ENCODE measurements at regions not wholly inside any gene's neighbourhood (a gene's known extent, or its start where the extent isn't known, plus 50 kb on each side); places are given as distances from the start of the nearest gene placed in this dataset.

DNA sequence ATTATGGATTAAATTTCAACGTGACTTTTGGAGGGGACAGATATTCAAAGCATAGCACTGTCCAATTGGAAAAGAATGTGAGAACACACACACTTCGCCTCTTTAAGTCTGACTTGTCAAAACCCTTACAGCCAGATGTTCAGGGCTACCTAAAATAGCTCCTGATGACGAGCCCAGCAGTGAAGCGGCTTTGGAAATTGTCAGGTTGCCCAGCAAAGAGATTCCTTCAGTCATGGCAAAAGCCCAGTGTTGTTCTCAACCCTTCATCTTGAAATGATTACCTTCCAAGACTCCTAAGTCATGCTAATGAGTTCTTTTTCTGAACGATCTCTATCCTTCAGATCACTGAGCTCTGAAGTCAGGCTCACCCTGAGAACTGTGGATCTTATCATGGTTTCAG is 436.6 kb downstream of the LRATD1 start:
- no peak for TF ChIP-seq FOXP2 (optimal IDR thresholded peaks at IDR 0.05; ENCODE audit: borderline replicate concordance, extremely low read depth, extremely low read length, insufficient read depth)
- TF ChIP-seq POLR2AphosphoS5 (IDR thresholded peaks at IDR 0.05; ENCODE audit: low read depth, low read length), result no peak
- TF ChIP-seq TAF1 (IDR thresholded peaks at IDR 0.05; ENCODE audit: borderline replicate concordance, insufficient read depth, low read length), result no peak
- TF ChIP-seq, protein P1, sequence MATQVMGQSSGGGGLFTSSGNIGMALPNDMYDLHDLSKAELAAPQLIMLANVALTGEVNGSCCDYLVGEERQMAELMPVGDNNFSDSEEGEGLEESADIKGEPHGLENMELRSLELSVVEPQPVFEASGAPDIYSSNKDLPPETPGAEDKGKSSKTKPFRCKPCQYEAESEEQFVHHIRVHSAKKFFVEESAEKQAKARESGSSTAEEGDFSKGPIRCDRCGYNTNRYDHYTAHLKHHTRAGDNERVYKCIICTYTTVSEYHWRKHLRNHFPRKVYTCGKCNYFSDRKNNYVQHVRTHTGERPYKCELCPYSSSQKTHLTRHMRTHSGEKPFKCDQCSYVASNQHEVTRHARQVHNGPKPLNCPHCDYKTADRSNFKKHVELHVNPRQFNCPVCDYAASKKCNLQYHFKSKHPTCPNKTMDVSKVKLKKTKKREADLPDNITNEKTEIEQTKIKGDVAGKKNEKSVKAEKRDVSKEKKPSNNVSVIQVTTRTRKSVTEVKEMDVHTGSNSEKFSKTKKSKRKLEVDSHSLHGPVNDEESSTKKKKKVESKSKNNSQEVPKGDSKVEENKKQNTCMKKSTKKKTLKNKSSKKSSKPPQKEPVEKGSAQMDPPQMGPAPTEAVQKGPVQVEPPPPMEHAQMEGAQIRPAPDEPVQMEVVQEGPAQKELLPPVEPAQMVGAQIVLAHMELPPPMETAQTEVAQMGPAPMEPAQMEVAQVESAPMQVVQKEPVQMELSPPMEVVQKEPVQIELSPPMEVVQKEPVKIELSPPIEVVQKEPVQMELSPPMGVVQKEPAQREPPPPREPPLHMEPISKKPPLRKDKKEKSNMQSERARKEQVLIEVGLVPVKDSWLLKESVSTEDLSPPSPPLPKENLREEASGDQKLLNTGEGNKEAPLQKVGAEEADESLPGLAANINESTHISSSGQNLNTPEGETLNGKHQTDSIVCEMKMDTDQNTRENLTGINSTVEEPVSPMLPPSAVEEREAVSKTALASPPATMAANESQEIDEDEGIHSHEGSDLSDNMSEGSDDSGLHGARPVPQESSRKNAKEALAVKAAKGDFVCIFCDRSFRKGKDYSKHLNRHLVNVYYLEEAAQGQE (IDR thresholded peaks at IDR 0.05; ENCODE audit: insufficient read depth in 1 of 2, low read depth in 2 of 2, low read length in 2 of 2), result no peak

Data from PFSK-1 (cell line).